Esophagus muscularis mucosa (tissue), 4 donors: ENCODE measurements at regions not wholly inside any gene's neighbourhood (a gene's known extent, or its start where the extent isn't known, plus 50 kb on each side); places are given as distances from the start of the nearest gene placed in this dataset.
"Not testable (repeated sequence)": the region's sequence is repeated elsewhere in the genome, so short reads cannot be mapped to it uniquely, and the experiment has no call there.

Experiments used
- EP300 ChIP-seq: sonication (generic); formaldehyde crosslinking; IDR thresholded peaks from one replicate; pipeline ENCODE4 v1.6.1; 2017; ENCODE audit warnings: antibody characterized with exemption
- POLR2AphosphoS5 ChIP-seq, 2 donors: sonication (generic); formaldehyde crosslinking; IDR thresholded peaks; one replicate each; pipeline ENCODE4 v1.6.1; 2017; ENCODE audit warnings: antibody characterized with exemption in 2 of 2
- TF ChIP-seq, protein P1 (sequence below), 3 experiments: fragments of 200-600 bp in 2 of 3; fragments of 450-650 bp in 1 of 3; sonication (generic) in 2 of 3; IDR thresholded peaks; one replicate each; pipeline ENCODE4 v1.5.1; 2017 to 2019; ENCODE audit warnings: antibody characterized with exemption in 3 of 3, mild to moderate bottlenecking in 2 of 3, moderate library complexity in 1 of 3

- TF ChIP-seq POLR2AphosphoS5 (IDR thresholded peaks at IDR 0.05); EP300: not testable (repeated sequence)
- TF ChIP-seq, protein P1, sequence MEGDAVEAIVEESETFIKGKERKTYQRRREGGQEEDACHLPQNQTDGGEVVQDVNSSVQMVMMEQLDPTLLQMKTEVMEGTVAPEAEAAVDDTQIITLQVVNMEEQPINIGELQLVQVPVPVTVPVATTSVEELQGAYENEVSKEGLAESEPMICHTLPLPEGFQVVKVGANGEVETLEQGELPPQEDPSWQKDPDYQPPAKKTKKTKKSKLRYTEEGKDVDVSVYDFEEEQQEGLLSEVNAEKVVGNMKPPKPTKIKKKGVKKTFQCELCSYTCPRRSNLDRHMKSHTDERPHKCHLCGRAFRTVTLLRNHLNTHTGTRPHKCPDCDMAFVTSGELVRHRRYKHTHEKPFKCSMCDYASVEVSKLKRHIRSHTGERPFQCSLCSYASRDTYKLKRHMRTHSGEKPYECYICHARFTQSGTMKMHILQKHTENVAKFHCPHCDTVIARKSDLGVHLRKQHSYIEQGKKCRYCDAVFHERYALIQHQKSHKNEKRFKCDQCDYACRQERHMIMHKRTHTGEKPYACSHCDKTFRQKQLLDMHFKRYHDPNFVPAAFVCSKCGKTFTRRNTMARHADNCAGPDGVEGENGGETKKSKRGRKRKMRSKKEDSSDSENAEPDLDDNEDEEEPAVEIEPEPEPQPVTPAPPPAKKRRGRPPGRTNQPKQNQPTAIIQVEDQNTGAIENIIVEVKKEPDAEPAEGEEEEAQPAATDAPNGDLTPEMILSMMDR (IDR thresholded peaks at IDR 0.05), result not testable (repeated sequence)
Measured at GRCh38 chr21:6567542-6567941, 3953.8 kb upstream of the TPTE start.
